ENCODE measurements at regions not wholly inside any gene's neighbourhood (a gene's known extent, or its start where the extent isn't known, plus 50 kb on each side); places are given as distances from the start of the nearest gene placed in this dataset.

GRCh38 chr4:19780871-19781270 is 470.8 kb upstream of the SLIT2 start:
- DNase-seq (ENCODE audit: low read depth in 2 of 2), result no peak

- DNase-seq (ENCODE audit: low read depth in 2 of 2), result no peak
Observed at GRCh38 chr4:19776929-19777328, 474.8 kb upstream of the SLIT2 start.

- no peak for DNase-seq (ENCODE audit: low read depth in 2 of 2)
Observed at GRCh38 chr4:19776021-19776459, 475.7 kb upstream of the SLIT2 start.

GRCh38 chr4:19774690-19775256 is 476.9 kb upstream of the SLIT2 start:
- no peak for DNase-seq (ENCODE audit: low read depth in 2 of 2)

GRCh38 chr4:19772581-19772980 is 479.1 kb upstream of the SLIT2 start:
- DNase-seq (ENCODE audit: low read depth in 2 of 2), result no peak

- DNase-seq (ENCODE audit: low read depth in 2 of 2), result no peak
Observed at GRCh38 chr4:19756661-19757060, 495.0 kb upstream of the SLIT2 start.

GRCh38 chr4:19752599-19752998 is 499.1 kb upstream of the SLIT2 start:
- no peak for DNase-seq (ENCODE audit: low read depth in 2 of 2)

- no peak for DNase-seq (ENCODE audit: low read depth in 2 of 2)
Observed at GRCh38 chr4:19748519-19749479, 502.9 kb upstream of the SLIT2 start.

GRCh38 chr4:19746377-19746776 is 505.3 kb upstream of the SLIT2 start:
- no peak for DNase-seq (ENCODE audit: low read depth in 2 of 2)

GRCh38 chr4:19743115-19743638 is 508.5 kb upstream of the SLIT2 start:
- DNase-seq (ENCODE audit: low read depth in 2 of 2), result no peak

- no peak for DNase-seq (ENCODE audit: low read depth in 2 of 2)
Observed at GRCh38 chr4:19739101-19739651, 512.5 kb upstream of the SLIT2 start.

- DNase-seq (ENCODE audit: low read depth in 2 of 2), result no peak
Observed at GRCh38 chr4:19736968-19737756, 514.5 kb upstream of the SLIT2 start.

- DNase-seq (ENCODE audit: low read depth in 2 of 2), result no peak
Observed at GRCh38 chr4:19735012-19735411, 516.7 kb upstream of the SLIT2 start.

- DNase-seq (ENCODE audit: low read depth in 2 of 2), result no peak
Observed at GRCh38 chr4:19729886-19730651, 521.6 kb upstream of the SLIT2 start.

GRCh38 chr4:19728773-19729172 is 522.9 kb upstream of the SLIT2 start:
- no peak for DNase-seq (ENCODE audit: low read depth in 2 of 2)

- DNase-seq (ENCODE audit: low read depth in 2 of 2), result no peak
Observed at GRCh38 chr4:19727141-19727540, 524.6 kb upstream of the SLIT2 start.

- DNase-seq (ENCODE audit: low read depth in 2 of 2), result no peak
Observed at GRCh38 chr4:19725130-19725529, 526.6 kb upstream of the SLIT2 start.

- no peak for DNase-seq (ENCODE audit: low read depth in 2 of 2)
Observed at GRCh38 chr4:19722404-19722803, 529.3 kb upstream of the SLIT2 start.

- DNase-seq (ENCODE audit: low read depth in 2 of 2), result no peak
Observed at GRCh38 chr4:19721587-19721986, 530.1 kb upstream of the SLIT2 start.

- no peak for DNase-seq (ENCODE audit: low read depth in 2 of 2)
Observed at GRCh38 chr4:19720610-19721009, 531.1 kb upstream of the SLIT2 start.

GRCh38 chr4:19720190-19720589 is 531.5 kb upstream of the SLIT2 start:
- DNase-seq (ENCODE audit: low read depth in 2 of 2), result no peak

Measured in stimulated activated CD4-positive, alpha-beta T cell treated with anti-CD3 and anti-CD28 coated beads, Interleukin-1b, Interleukin-23, amount 100 ng/mL, for 4 hours (primary cell).